ELR (cell line): ENCODE measurements at regions not wholly inside any gene's neighbourhood (a gene's known extent, or its start where the extent isn't known, plus 50 kb on each side); places are given as distances from the start of the nearest gene placed in this dataset.
"Not testable (repeated sequence)": the region's sequence is repeated elsewhere in the genome, so short reads cannot be mapped to it uniquely, and the experiment has no call there.

Source experiments
- DNase-seq: peaks from one replicate; pipeline ENCODE4 v3.0.0-alpha.2; 2015; ENCODE audit warnings: low read depth

- DNase-seq = no peak
Measured at GRCh38 chr2:23026671-23027070, 358.3 kb upstream of the KLHL29 start.

GRCh38 chr2:23027396-23027795 lies 357.6 kb upstream of the KLHL29 start:
- DNase-seq = no peak

DNA sequence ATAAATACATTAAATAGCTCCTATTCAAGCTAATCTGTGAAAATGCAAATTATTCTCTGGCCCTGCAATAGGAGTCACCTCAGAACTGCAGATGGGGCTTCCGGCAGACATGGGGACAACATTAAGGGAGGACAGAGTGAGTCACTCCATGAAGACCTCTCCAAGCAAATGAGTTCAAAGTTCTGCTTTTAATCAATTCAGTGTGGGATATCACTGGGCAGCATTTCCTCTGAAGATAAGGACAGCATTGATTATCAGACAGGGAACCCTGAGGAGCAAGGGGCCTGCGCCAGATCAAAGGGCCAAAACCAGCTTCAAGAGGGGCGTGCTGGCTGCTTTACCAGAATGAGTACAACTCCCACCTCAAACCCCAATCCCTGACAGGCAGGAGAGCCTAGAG lies 356.9 kb upstream of the KLHL29 start:
- DNase-seq = no peak

DNA sequence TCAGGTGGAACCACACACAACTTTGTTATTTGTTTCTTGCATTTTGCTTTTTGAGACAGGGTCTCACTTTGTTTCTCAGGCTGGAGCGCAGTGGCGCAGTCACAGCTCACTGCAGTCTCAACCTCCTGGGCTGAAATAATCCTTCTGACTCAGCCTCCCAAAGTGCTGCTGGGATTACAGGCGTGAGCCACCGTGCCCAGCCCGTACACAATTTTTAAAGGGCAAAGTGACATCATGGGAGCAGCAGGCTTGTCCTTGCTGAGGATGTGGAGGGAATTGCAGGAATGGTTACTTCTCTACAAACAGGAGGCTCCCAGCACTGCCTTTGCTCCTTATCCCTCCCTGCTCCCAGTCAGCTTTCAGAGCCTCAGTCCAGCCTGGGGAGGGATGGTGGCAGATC lies 355.9 kb upstream of the KLHL29 start:
- DNase-seq = no peak

DNA sequence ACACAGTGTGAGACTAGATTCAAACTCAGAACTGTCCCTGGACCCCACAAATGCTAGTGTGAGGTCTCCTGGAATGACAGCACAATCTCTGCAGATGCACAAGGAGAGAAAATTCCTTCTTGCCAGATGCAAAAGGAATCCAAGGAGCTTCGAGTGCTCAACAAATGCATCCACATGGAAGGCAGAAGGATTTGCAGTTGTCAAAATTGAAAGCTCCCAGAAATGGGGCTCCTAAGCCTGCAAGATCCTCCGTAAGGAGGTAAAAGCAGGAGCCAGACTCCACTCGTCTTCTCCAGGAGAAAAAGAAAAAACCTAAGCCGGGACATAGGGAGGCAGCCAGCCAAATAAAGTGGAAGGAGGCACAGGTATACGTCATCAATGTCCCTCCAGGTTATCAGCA lies 355.0 kb upstream of the KLHL29 start:
- no peak for DNase-seq

DNA sequence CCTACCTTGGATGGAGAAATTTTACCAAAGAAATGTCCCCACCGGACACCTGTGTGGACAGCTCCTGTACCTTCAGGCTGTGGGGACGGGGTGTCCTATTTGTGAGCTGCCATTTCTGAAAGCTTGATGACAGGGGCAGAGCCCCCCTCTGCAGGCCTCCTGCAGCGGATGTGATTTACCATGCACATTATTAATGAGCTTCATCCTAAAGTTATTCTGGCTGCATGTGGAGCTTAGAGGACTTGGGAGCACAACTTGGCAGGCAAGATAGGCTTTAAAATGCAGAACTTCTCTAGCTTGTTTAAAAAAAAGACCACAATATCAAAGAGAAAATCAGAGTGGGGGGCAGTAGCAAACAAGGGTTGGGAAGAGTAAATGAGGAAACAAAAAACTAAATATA lies 350.0 kb upstream of the KLHL29 start:
- DNase-seq = no peak

DNA sequence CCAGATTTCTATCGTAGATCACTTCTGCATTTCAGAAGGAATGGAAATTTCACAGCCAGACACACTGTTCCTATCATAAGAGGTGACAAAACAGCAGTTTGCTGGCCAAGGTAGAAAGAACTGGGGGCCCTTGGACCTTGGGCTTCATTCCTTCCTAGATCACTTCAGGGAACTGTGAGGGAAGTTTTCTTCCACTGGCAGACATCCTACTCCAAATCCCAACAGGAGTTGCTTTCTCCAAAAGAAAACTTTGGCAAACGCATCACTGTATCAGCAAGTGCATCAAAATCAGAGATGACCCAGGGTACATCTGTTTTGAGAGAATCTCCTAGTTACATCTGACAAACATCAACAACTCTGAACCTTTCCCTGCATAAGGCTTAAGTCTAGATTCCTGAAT lies 348.4 kb upstream of the KLHL29 start:
- no peak for DNase-seq

DNA sequence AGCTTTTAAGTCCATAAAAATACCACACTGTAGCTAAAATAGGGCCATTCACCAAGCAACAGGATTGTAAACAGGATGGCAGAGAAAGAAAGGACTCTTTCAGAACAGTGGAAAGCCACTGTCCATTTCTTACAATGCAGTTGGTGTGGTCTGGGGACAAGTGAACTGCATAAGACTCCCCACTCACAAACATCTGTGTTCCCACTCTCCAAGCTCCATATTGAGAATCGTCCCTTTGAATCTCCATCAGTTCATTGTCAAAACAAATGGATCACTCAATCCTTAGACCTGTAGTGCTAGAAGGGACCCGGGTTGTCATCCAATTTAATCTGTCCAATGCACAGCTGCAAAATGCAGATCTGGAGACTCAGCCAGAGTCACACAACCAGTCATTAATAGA lies 347.4 kb upstream of the KLHL29 start:
- DNase-seq = no peak

- DNase-seq = no peak
Measured at GRCh38 chr2:23041443-23041842, 343.5 kb upstream of the KLHL29 start.

- DNase-seq = no peak
Measured at GRCh38 chr2:23042216-23042906, 342.6 kb upstream of the KLHL29 start.

- no peak for DNase-seq
Measured at GRCh38 chr2:23050388-23050787, 334.6 kb upstream of the KLHL29 start.

- DNase-seq = no peak
Measured at GRCh38 chr2:23053601-23054000, 331.4 kb upstream of the KLHL29 start.

- DNase-seq = no peak
Measured at GRCh38 chr2:23055251-23055650, 329.7 kb upstream of the KLHL29 start.

DNA sequence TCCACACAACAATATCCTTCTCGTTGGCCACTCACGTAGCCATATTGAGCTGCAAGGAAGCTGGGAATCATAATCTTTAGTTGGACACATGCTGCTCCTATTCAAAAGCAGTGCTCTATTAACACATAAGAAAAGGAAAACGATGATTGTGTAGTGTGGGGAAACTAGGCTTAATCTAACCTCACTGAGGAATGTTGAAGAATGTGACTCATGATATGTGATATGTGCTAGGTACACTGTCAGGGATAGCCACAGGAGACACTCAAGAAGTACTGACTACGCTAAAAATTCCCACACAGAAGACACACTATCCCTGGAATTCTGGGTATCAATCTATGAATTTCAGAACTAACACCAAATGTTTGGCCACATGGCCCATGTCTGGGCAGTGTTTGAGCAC lies 328.1 kb upstream of the KLHL29 start:
- DNase-seq = not testable (repeated sequence)

DNA sequence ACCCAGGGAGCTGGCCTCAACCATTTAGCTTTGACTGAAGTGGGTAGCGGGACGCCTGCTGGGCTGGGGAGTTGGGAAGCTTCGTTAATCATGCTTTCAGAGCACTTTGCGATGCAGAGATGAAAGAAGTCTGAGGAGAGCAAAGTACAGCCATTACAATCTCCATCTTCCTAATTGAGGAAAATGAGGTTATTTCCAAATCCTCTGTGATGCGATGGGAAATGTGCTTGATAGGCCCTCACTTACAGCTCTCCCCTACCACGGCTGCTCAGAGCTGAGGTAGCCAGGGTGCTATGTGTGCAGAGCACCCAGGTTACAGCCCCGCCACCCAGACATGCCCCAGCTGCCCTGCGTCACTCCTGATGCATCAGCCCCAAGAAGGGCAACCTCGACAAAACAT lies 326.5 kb upstream of the KLHL29 start:
- DNase-seq = no peak

- no peak for DNase-seq
Measured at GRCh38 chr2:23065210-23065609, 319.8 kb upstream of the KLHL29 start.

- no peak for DNase-seq
Measured at GRCh38 chr2:23065936-23066335, 319.0 kb upstream of the KLHL29 start.

DNA sequence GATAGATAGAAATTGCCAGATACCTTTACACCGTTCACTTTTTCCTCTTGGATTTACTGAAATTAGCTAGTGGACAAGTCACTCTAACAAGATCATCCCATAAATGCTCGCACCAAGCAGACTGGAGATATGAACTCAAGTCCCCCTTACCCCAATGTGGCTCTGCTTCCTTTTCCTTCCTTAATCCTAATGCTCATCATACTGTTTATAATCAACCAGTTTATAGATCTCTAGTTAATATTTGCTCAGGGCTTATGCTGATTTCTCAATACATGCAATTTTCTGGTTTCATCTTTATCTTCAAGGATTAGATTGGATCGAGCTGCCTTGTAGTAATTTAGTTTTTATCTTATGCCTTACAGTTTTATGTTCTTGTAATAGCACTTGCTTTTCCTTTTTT lies 318.3 kb upstream of the KLHL29 start:
- DNase-seq = no peak

GRCh38 chr2:23069156-23069555 lies 315.8 kb upstream of the KLHL29 start:
- DNase-seq = no peak

DNA sequence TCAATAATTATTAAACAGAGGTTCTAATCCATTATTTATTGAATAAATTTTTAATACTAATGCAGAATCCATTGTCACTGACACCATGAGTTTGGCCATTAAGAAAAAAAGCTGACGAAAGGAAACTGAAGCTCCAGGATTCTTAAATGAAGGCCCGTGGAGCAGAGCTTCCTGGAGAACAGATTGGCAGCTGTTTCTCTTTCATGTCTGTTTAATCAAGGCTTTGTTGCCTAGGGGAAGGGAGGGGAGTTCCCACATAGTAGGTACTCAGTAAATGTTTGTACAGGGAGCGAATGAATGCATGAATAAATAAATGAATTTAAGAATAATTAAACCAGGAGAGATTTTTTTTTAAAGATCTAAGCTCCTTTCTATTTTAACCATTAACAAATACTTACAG lies 315.1 kb upstream of the KLHL29 start:
- no peak for DNase-seq

GRCh38 chr2:23073056-23073455 lies 311.9 kb upstream of the KLHL29 start:
- DNase-seq = no peak

- no peak for DNase-seq
Measured at GRCh38 chr2:23073671-23074070, 311.3 kb upstream of the KLHL29 start.

DNA sequence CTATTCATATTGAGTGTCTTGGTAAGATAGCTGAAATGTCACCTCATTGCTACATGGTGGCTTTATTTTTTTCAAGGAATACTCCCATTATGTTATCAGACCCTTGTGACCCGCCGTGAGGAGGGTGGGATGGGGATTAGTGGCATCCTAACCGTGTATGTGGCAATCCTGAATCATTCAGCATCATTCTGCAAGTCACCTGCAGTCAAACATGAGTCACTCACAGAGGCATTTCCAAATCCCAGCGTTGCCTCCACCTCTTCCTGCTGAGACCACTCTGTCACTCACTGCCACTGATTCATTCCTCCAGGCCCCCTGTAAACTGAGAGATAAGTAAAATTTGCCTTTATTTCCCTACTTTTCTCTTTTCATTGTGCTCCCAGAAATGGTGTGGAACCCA lies 307.4 kb upstream of the KLHL29 start:
- DNase-seq = no peak

DNA sequence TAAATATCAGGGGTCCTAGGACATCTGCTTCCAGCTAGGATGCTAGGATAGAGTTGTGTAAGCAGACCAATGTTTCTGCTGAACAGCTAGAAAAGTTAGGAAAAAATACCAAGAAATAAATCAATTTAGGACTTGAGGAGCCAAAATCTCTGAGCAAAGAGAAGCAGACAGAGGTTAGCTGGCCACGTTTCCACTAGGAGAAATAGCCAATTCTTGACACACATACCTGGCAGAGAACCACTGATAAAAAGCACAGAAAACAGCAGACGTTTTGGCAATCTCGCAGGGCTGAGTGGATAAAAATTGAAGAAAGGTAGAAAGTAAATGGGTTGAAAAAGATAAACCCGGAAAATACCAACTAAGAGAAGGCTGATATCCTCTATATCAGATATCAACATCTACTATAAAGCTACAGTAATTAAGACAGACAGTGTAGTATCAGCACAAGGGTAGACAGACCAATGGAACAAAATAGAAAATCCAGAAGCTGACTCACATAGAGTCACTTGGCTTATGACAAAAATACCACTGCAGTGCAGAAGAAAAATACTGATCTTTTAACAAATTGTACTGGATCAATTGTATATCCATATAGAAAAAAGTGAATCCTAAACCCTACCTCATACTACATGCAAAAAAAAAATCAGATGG lies 306.1 kb upstream of the KLHL29 start:
- DNase-seq = no peak
